SK-N-MC (cell line): ENCODE measurements at regions not wholly inside any gene's neighbourhood (a gene's known extent, or its start where the extent isn't known, plus 50 kb on each side); places are given as distances from the start of the nearest gene placed in this dataset.
"Not testable (repeated sequence)": the region's sequence is repeated elsewhere in the genome, so short reads cannot be mapped to it uniquely, and the experiment has no call there.

ENCODE experiments used
- DNase-seq: peaks from one replicate; pipeline ENCODE4 v3.0.0-alpha.2; 2011; ENCODE audit warnings: low read depth, low spot score
- H3K27ac ChIP-seq: fragments of 200-600 bp; sonication (generic); 2 replicates; pipeline ENCODE4 v1.5.1; 2016; ENCODE audit warnings: mixed run types
- H3K36me3 ChIP-seq: fragments of 200-600 bp; sonication (generic); 2 replicates; pipeline ENCODE4 v1.6.1; 2017; ENCODE audit warnings: antibody characterized with exemption, low read length, mixed read lengths; ENCODE audit not compliant: insufficient read depth
- H3K4me3 ChIP-seq: fragments of 200-600 bp; sonication (generic); 2 replicates; pipeline ENCODE4 v1.5.1; 2016
- H3K9ac ChIP-seq: fragments of 200-600 bp; sonication (generic); 2 replicates; pipeline ENCODE4 v1.8.0; 2017; ENCODE audit warnings: mixed run types, mixed read lengths; ENCODE audit not compliant: insufficient read length
- H3K9me3 ChIP-seq: fragments of 200-600 bp; sonication (generic); 2 replicates; pipeline ENCODE4 v1.6.1; 2017; ENCODE audit warnings: low read depth, mild to moderate bottlenecking, antibody characterized with exemption, low read length, moderate library complexity, mixed read lengths
- EZH2 ChIP-seq: fragments of 200-600 bp; sonication (generic); IDR thresholded peaks from one replicate; pipeline ENCODE4 v1.6.1; 2017; ENCODE audit warnings: antibody characterized with exemption
- FOXP2 ChIP-seq: optimal IDR thresholded peaks from 2 replicates; pipeline ENCODE3; 2011; ENCODE audit warnings: mild to moderate bottlenecking, moderate library complexity; ENCODE audit not compliant: insufficient read depth; ENCODE audit errors: extremely low read length, control extremely low read depth
- POLR2AphosphoS5 ChIP-seq: IDR thresholded peaks from 2 replicates; pipeline ENCODE4 v1.6.1; 2012; ENCODE audit warnings: mild to moderate bottlenecking, low read depth, low read length, borderline replicate concordance

DNA sequence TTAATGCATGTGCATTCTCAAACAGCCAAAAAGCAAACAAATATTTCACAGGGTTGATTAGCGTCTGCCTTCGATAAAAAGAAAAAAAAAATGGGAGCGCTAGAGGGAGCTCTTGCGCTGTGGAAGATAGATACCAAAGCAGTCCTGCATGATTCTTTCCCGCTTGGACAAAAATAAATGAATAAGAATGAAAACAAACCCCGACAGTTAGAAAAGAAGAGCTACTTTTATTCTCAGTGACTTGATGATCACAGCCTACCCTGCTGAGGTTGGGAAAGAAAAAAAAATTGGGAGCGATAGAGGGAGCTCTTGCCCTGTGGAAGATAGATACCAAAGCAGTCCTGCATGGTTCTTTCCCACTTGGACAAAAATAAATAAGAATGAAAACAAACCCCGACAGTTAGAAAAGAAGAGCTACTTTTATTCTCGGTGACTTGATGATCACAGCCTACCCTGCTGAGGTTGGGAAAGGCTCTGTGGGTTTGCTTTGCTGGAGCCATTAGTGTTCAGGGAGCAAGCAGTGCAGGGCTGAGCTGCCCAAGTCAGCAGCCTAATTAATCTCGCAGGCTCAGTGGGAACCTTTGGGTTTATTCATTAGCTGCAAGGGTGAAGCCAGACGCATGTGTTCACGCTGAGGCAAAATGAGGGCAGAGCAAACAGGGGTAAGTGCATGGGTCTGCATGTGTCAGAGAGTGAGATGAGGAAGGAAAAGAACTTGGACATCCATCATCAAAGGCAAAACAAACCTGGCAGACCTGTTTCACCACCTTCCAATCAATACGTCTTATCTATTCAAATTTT is 249.3 kb upstream of the PRKX start:
- no peaks in the 10 kb centered on the region for H3K9me3 ChIP-seq
- H3K9ac ChIP-seq, result peak overlapping the region; percentile 38
- H3K36me3 ChIP-seq, result no peaks in the 10 kb centered on the region
- peak overlapping the region; percentile 73 for H3K4me3 ChIP-seq
- TF ChIP-seq POLR2AphosphoS5, result no peak; the same call in 1 of the 2 replicates
- TF ChIP-seq FOXP2, result peak; percentile 70
- peak overlapping the region; percentile 91 for H3K27ac ChIP-seq
- peak; percentile 85 for DNase-seq

DNA sequence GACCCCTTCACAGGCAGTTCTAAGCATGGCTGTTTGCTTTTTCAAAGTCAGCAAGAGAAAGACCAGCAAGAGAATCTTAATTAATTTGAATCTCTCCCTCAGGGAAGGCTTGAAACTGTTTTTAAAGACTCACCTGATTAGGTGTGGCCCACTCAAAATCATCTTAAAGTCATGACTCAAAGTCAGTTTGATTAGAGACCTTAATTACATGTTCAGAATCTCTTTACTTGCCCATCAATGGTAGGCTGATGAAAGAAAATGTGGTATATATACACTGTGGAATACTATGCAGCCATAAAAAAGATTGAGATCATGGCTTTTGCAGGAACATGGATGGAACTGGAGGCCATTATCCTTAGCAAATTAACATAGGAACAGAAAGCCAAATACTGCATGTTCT is 247.5 kb upstream of the PRKX start:
- TF ChIP-seq FOXP2 (no peak), POLR2AphosphoS5 (no peak), EZH2 (no peak)
- Histone ChIP-seq H3K27ac (no peak overlapping the region), H3K9me3 (no peaks in the 10 kb centered on the region), H3K36me3 (no peaks in the 10 kb centered on the region), H3K4me3 (no peak overlapping the region), H3K9ac (no peak overlapping the region)
- no peak for DNase-seq

- no peak for TF ChIP-seq POLR2AphosphoS5
- TF ChIP-seq FOXP2, result no peak
- no peak for TF ChIP-seq EZH2
- Histone ChIP-seq H3K4me3 (no peak overlapping the region), H3K9ac (no peak overlapping the region), H3K9me3 (no peaks in the 10 kb centered on the region), H3K36me3 (no peaks in the 10 kb centered on the region), H3K27ac (no peak overlapping the region)
- DNase-seq, result no peak
Measured at GRCh38 chrX:3951859-3952258, 238.4 kb upstream of the PRKX start.

DNA sequence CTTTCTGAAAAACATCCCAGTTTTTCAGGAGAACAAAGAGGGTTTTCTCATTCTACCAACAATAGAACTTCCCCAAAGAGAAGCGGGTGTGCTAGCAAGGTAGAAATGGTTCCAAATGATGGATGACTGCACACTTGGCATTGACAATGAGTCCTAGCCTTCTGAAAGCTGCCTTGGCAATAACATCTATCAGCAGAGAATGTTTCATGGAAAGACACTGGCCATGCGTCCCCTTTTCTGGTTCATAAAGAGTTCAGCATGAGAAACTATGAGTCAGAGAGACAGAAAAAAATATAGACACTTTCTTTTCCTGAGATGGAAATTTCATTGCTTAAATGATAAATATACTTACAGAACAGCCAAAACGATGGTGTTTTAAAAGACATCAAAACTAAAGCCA is 236.9 kb upstream of the PRKX start:
- Histone ChIP-seq H3K9me3 (no peaks in the 10 kb centered on the region), H3K4me3 (no peak overlapping the region), H3K27ac (no peak overlapping the region), H3K9ac (no peak overlapping the region), H3K36me3 (no peaks in the 10 kb centered on the region)
- no peak for TF ChIP-seq POLR2AphosphoS5
- TF ChIP-seq FOXP2, result no peak
- no peak for TF ChIP-seq EZH2
- DNase-seq, result no peak

GRCh38 chrX:3943965-3944364 is 230.5 kb upstream of the PRKX start:
- DNase-seq, result peak; percentile 66
- TF ChIP-seq POLR2AphosphoS5, result peak; percentile 44; the same call in 1 of the 2 replicates
- no peak for TF ChIP-seq EZH2
- TF ChIP-seq FOXP2, result no peak
- no peak overlapping the region for H3K9ac ChIP-seq
- H3K27ac ChIP-seq, result peak overlapping the region; percentile 86
- no peaks in the 10 kb centered on the region for H3K36me3 ChIP-seq
- H3K4me3 ChIP-seq, result peak overlapping the region; percentile 51
- H3K9me3 ChIP-seq, result no peaks in the 10 kb centered on the region

DNA sequence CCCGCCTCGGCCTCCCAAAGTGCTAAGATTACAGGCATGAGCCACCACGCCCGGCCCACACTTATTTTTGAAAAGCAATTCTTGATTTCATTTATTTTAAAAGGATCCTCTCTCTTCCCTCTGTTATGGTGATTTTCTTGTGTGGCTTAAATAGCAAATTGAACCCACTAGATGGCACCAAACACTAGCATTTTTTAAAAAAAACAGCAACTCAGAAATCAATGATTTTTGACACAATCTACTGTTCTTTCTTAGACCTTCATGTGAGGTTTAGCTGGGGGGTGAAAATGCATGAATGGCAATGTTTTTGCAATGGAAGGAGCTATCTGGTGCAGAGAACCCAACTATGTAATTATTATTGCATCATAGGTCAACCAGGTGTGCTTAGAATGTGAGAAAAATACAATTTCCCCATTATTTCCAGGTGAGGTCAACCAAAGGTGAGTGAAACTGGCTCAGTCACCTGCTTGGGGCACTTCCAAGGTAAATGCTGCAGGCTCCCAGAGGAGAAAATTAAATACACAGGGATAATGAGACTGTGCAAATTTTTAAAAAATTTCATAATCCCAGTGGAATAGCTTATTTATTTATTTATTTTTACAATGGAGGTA is 226.7 kb upstream of the PRKX start:
- peak; percentile 52 for DNase-seq
- TF ChIP-seq EZH2 (no peak), FOXP2 (no peak), POLR2AphosphoS5 (no peak)
- Histone ChIP-seq H3K36me3 (no peaks in the 10 kb centered on the region), H3K9ac (no peak overlapping the region), H3K4me3 (no peak overlapping the region), H3K27ac (no peak overlapping the region), H3K9me3 (no peaks in the 10 kb centered on the region)

GRCh38 chrX:3938587-3938986 is 225.1 kb upstream of the PRKX start:
- no peak for DNase-seq
- no peaks in the 10 kb centered on the region for H3K36me3 ChIP-seq
- no peak overlapping the region for H3K4me3 ChIP-seq
- H3K27ac ChIP-seq, result no peak overlapping the region
- H3K9ac ChIP-seq, result no peak overlapping the region
- H3K9me3 ChIP-seq, result no peaks in the 10 kb centered on the region
- TF ChIP-seq FOXP2 (no peak), POLR2AphosphoS5 (no peak), EZH2 (no peak)

- H3K9ac ChIP-seq, H3K27ac ChIP-seq, H3K4me3 ChIP-seq, H3K9me3 ChIP-seq, H3K36me3 ChIP-seq, DNase-seq: not testable (repeated sequence)
Measured at GRCh38 chrX:3935196-3935595, 221.7 kb upstream of the PRKX start.

GRCh38 chrX:3920424-3921017 is 207.1 kb upstream of the PRKX start:
- not testable (repeated sequence) for H3K9me3 ChIP-seq, H3K27ac ChIP-seq, DNase-seq, H3K36me3 ChIP-seq, H3K9ac ChIP-seq, H3K4me3 ChIP-seq

- not testable (repeated sequence) for H3K9me3 ChIP-seq, H3K4me3 ChIP-seq, H3K9ac ChIP-seq, H3K27ac ChIP-seq, DNase-seq, H3K36me3 ChIP-seq
Measured at GRCh38 chrX:3919668-3920423, 206.4 kb upstream of the PRKX start.

- not testable (repeated sequence) for H3K4me3 ChIP-seq, H3K36me3 ChIP-seq
Measured at GRCh38 chrX:3914813-3915212, 201.4 kb upstream of the PRKX start.

DNA sequence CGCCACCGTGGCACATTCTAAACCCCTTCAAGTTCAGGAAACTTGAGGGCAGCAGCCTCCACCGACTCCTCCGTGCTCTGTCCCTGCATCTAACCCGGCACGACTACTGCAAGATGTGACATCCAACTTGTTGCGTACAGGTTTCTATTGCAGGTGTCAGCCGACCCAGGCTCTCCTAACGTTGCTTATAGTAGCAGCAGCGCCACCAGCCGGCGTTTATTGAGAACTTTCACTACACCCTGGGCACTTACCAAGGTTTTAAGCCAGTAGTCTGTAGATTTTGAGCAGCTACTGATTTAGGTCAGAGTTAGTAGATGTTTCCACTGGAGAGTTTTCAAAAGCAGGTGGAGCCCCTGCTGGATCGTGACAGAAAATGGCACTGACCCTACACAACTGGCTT is 200.6 kb upstream of the PRKX start:
- DNase-seq, H3K9me3 ChIP-seq, H3K36me3 ChIP-seq, H3K4me3 ChIP-seq, H3K9ac ChIP-seq, H3K27ac ChIP-seq: not testable (repeated sequence)

More at GRCh38 chrX:3914813-3915212, 201.4 kb upstream of the PRKX start:
- H3K9me3 ChIP-seq, H3K9ac ChIP-seq, DNase-seq, H3K27ac ChIP-seq: not testable (repeated sequence)
